ENCODE measurements at regions not wholly inside any gene's neighbourhood (a gene's known extent, or its start where the extent isn't known, plus 50 kb on each side); places are given as distances from the start of the nearest gene placed in this dataset.

DNA sequence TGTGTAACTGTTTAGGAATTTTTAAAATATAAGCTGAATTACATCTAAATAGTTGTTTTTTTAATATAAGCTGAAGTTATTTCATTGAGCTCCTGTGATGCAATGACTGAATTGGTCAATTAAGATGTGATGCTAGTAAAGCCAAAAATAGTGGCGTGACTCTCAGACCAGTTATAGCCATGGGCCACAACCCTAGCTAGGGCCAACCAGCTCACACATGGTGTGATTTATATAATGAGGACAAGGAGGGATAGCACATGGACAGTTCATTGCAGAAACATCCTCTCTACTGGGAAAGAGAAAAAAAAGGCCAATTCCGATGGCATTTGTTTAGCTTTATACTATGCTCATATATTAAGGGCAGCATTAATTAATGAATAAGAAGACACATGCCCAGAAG is 119.3 kb upstream of the PROX1 start:
- no peak for TF ChIP-seq POLR2A (IDR thresholded peaks at IDR 0.05)
- TF ChIP-seq, protein P1, sequence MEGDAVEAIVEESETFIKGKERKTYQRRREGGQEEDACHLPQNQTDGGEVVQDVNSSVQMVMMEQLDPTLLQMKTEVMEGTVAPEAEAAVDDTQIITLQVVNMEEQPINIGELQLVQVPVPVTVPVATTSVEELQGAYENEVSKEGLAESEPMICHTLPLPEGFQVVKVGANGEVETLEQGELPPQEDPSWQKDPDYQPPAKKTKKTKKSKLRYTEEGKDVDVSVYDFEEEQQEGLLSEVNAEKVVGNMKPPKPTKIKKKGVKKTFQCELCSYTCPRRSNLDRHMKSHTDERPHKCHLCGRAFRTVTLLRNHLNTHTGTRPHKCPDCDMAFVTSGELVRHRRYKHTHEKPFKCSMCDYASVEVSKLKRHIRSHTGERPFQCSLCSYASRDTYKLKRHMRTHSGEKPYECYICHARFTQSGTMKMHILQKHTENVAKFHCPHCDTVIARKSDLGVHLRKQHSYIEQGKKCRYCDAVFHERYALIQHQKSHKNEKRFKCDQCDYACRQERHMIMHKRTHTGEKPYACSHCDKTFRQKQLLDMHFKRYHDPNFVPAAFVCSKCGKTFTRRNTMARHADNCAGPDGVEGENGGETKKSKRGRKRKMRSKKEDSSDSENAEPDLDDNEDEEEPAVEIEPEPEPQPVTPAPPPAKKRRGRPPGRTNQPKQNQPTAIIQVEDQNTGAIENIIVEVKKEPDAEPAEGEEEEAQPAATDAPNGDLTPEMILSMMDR (IDR thresholded peaks at IDR 0.05), result no peak
